HCT116 (cell line): ENCODE measurements at regions not wholly inside any gene's neighbourhood (a gene's known extent, or its start where the extent isn't known, plus 50 kb on each side); places are given as distances from the start of the nearest gene placed in this dataset.
A peak's percentile ranks its signal among the peaks of the same experiment; 100 is the strongest.

Experiments
- ATF3 ChIP-seq: IDR thresholded peaks from 2 replicates; pipeline ENCODE4 v1.6.1; 2012
- CTCF ChIP-seq, 3 experiments: fragments of 200-600 bp in 1 of 3; sonication (generic) in 1 of 3; IDR thresholded peaks in 2 of 3; conservative IDR thresholded peaks in 1 of 3; 2 replicates each; pipeline ENCODE4 v1.5.1; 2012 to 2017; ENCODE audit warnings: low read depth in 2 of 3, low read length in 2 of 3, antibody characterized with exemption in 1 of 3, borderline replicate concordance in 1 of 3, control low read depth in 1 of 3, mild to moderate bottlenecking in 1 of 3, mixed read lengths in 1 of 3, mixed run types in 1 of 3, moderate library complexity in 1 of 3; ENCODE audit not compliant: insufficient read depth in 1 of 3
- ELF1 ChIP-seq: IDR thresholded peaks from 2 replicates; pipeline ENCODE4 v1.6.1; 2012; ENCODE audit warnings: low read depth, borderline replicate concordance
- EZH2 ChIP-seq: fragments of 200-600 bp; sonication (generic); IDR thresholded peaks from 2 replicates; pipeline ENCODE4 v1.6.1; 2017; ENCODE audit warnings: antibody characterized with exemption, mixed run types
- EZH2phosphoT487 ChIP-seq: fragments of 200-600 bp; IDR thresholded peaks from 2 replicates; pipeline ENCODE4 v1.6.1; 2018; ENCODE audit warnings: antibody characterized with exemption, borderline replicate concordance
- JUND ChIP-seq: IDR thresholded peaks from 2 replicates; pipeline ENCODE4 v1.6.1; 2012
- POLR2A ChIP-seq: IDR thresholded peaks from 2 replicates; pipeline ENCODE4 v1.7.0; 2011; ENCODE audit warnings: borderline replicate concordance; ENCODE audit not compliant: insufficient read depth, insufficient read length; ENCODE audit errors: extremely low read depth
- POLR2AphosphoS5 ChIP-seq: IDR thresholded peaks from 2 replicates; pipeline ENCODE4 v1.6.1; 2011; ENCODE audit warnings: mild to moderate bottlenecking, low read depth, low read length, moderate library complexity
- REST ChIP-seq: IDR thresholded peaks from 2 replicates; pipeline ENCODE4 v1.6.1; 2012; ENCODE audit warnings: low read depth
- SIN3A ChIP-seq: IDR thresholded peaks from 2 replicates; pipeline ENCODE4 v1.6.1; 2012; ENCODE audit warnings: low read depth
- YY1 ChIP-seq: IDR thresholded peaks from 2 replicates; pipeline ENCODE4 v1.6.1; 2011; ENCODE audit warnings: low read length, low read depth, moderate library complexity, mild to moderate bottlenecking; ENCODE audit not compliant: insufficient replicate concordance; ENCODE audit errors: extremely low read depth
- ZNF274 ChIP-seq: fragments of 200-500 bp; sonication (Bioruptor generic); IDR thresholded peaks from 2 replicates; pipeline ENCODE4 v1.6.1; 2014; ENCODE audit warnings: mild to moderate bottlenecking, low read depth, low read length, inconsistent platforms

- TF ChIP-seq CTCF (IDR thresholded peaks at IDR 0.05 in 2 of 3, conservative IDR thresholded peaks at IDR 0.05 in 1 of 3; ENCODE audit: borderline replicate concordance in 1 of 3, insufficient read depth in 1 of 3, low read depth in 2 of 3, low read length in 2 of 3) (no peak), EZH2 (no peak), REST (no peak), ZNF274 (no peak), EZH2phosphoT487 (no peak), YY1 (no peak), ATF3 (no peak), POLR2A (no peak), JUND (peak; percentile 33; the same call in 1 of the 2 replicates), POLR2AphosphoS5 (no peak), ELF1 (no peak), SIN3A (no peak)
Observed at GRCh38 chr2:226362980-226363379, 436.6 kb downstream of the IRS1 start.
